DND-41 (cell line): ENCODE measurements at regions not wholly inside any gene's neighbourhood (a gene's known extent, or its start where the extent isn't known, plus 50 kb on each side); places are given as distances from the start of the nearest gene placed in this dataset.

ENCODE experiments used
- ATAC-seq: fragments of 200-7000 bp; cut with Tn5 transposase; 3 replicates; pipeline ENCODE4 v1.9.1; 2021; ENCODE audit warnings: low read depth; ENCODE audit not compliant: insufficient read depth
- DNase-seq: peaks from one replicate; pipeline ENCODE4 v3.0.0-alpha.2; 2020
- H2AFZ ChIP-seq: 2 replicates; pipeline ENCODE4 v1.6.0; 2012; ENCODE audit warnings: low read depth, low read length
- H3K27ac ChIP-seq: 2 replicates; pipeline ENCODE4 v1.5.1; 2012; ENCODE audit warnings: low read length, inconsistent platforms
- H3K27me3 ChIP-seq: fragments of 200-600 bp; sonication (generic); 2 replicates; pipeline ENCODE4 v1.6.0; 2012; ENCODE audit warnings: low read length, mild to moderate bottlenecking, inconsistent platforms; ENCODE audit not compliant: insufficient read depth, poor library complexity
- H3K36me3 ChIP-seq: 2 replicates; pipeline ENCODE4 v1.5.1; 2012; ENCODE audit warnings: low read length, inconsistent platforms; ENCODE audit not compliant: insufficient read depth
- H3K4me1 ChIP-seq: 2 replicates; pipeline ENCODE4 v1.5.1; 2012; ENCODE audit warnings: mild to moderate bottlenecking, low read length; ENCODE audit not compliant: insufficient read depth
- H3K4me2 ChIP-seq: 2 replicates; pipeline ENCODE4 v1.6.0; 2012; ENCODE audit warnings: mild to moderate bottlenecking, moderate library complexity, low read length, inconsistent platforms; ENCODE audit not compliant: insufficient read depth
- H3K4me3 ChIP-seq, 2 experiments: fragments of 200-600 bp in 1 of 2; shearing (Covaris generic) in 1 of 2; 2 replicates each; pipeline ENCODE4 v1.5.1; 2012 to 2016; ENCODE audit warnings: inconsistent platforms in 2 of 2, low read length in 2 of 2, mild to moderate bottlenecking in 2 of 2, low read depth in 1 of 2, moderate library complexity in 1 of 2
- H3K79me2 ChIP-seq: 2 replicates; pipeline ENCODE4 v1.6.0; 2012; ENCODE audit warnings: low read length, inconsistent platforms; ENCODE audit not compliant: insufficient read depth
- H3K9ac ChIP-seq: 2 replicates; pipeline ENCODE4 v1.6.0; 2012; ENCODE audit warnings: low read depth, mild to moderate bottlenecking, inconsistent platforms, low read length, moderate library complexity
- H3K9me3 ChIP-seq: 2 replicates; pipeline ENCODE4 v1.5.1; 2012; ENCODE audit warnings: low read length, moderate library complexity, mild to moderate bottlenecking, inconsistent platforms; ENCODE audit not compliant: insufficient read depth, severe bottlenecking
- H4K20me1 ChIP-seq: 2 replicates; pipeline ENCODE4 v1.6.0; 2012; ENCODE audit warnings: low read length; ENCODE audit not compliant: insufficient read depth
- CTCF ChIP-seq: IDR thresholded peaks from 2 replicates; pipeline ENCODE4 v1.5.1; 2012; ENCODE audit warnings: borderline replicate concordance, low read length, moderate library complexity, mild to moderate bottlenecking; ENCODE audit not compliant: poor library complexity, severe bottlenecking; ENCODE audit errors: extremely low read depth
- EZH2 ChIP-seq: IDR thresholded peaks from 3 replicates; pipeline ENCODE4 v1.6.1; 2012; ENCODE audit warnings: borderline replicate concordance, low read depth, mild to moderate bottlenecking, moderate library complexity, low read length, inconsistent platforms; ENCODE audit not compliant: severe bottlenecking

GRCh38 chr5:26239588-26239987 lies 798.8 kb downstream of the CDH9 start:
- Histone ChIP-seq H2AFZ (no peak overlapping the region), H3K4me3 (no peak overlapping the region), H3K27ac (no peak overlapping the region), H4K20me1 (no peaks in the 10 kb centered on the region), H3K36me3 (no peaks in the 10 kb centered on the region), H3K27me3 (no peaks in the 10 kb centered on the region), H3K4me2 (no peak overlapping the region), H3K79me2 (no peaks in the 10 kb centered on the region), H3K9ac (no peak overlapping the region), H3K9me3 (no peaks in the 10 kb centered on the region), H3K4me1 (no peaks in the 10 kb centered on the region)
- DNase-seq (no peak), ATAC-seq (no peak)
- TF ChIP-seq CTCF: no peak
- no peak for TF ChIP-seq EZH2

GRCh38 chr5:26237489-26237888 lies 800.9 kb downstream of the CDH9 start:
- ATAC-seq (no peak), DNase-seq (no peak)
- TF ChIP-seq EZH2: no peak
- no peak for TF ChIP-seq CTCF

GRCh38 chr5:26236936-26237335 lies 801.5 kb downstream of the CDH9 start:
- Histone ChIP-seq H2AFZ (no peak overlapping the region), H3K27me3 (no peaks in the 10 kb centered on the region), H3K9ac (no peak overlapping the region), H3K27ac (no peak overlapping the region), H3K79me2 (no peaks in the 10 kb centered on the region), H3K36me3 (no peaks in the 10 kb centered on the region), H3K4me2 (no peak overlapping the region), H3K4me1 (no peaks in the 10 kb centered on the region), H3K9me3 (no peaks in the 10 kb centered on the region), H3K4me3 (no peak overlapping the region), H4K20me1 (no peaks in the 10 kb centered on the region)
- DNase-seq (no peak), ATAC-seq (no peak)
- no peak for TF ChIP-seq EZH2
- TF ChIP-seq CTCF: no peak

More at GRCh38 chr5:26237489-26237888, 800.9 kb downstream of the CDH9 start:
- Histone ChIP-seq H3K4me2 (no peak overlapping the region), H2AFZ (no peak overlapping the region), H3K36me3 (no peaks in the 10 kb centered on the region), H4K20me1 (no peaks in the 10 kb centered on the region), H3K9ac (no peak overlapping the region), H3K4me1 (no peaks in the 10 kb centered on the region), H3K4me3 (no peak overlapping the region), H3K27me3 (no peaks in the 10 kb centered on the region), H3K9me3 (no peaks in the 10 kb centered on the region), H3K27ac (no peak overlapping the region), H3K79me2 (no peaks in the 10 kb centered on the region)

- H4K20me1 ChIP-seq: no peaks in the 10 kb centered on the region
- H3K9me3 ChIP-seq: no peaks in the 10 kb centered on the region
- TF ChIP-seq EZH2: no peak
- TF ChIP-seq CTCF: no peak
- H3K79me2 ChIP-seq: no peaks in the 10 kb centered on the region
- no peak overlapping the region for H3K4me3 ChIP-seq
- no peak overlapping the region for H3K9ac ChIP-seq
- H3K36me3 ChIP-seq: no peaks in the 10 kb centered on the region
- no peaks in the 10 kb centered on the region for H3K27me3 ChIP-seq
- H3K4me1 ChIP-seq: no peaks in the 10 kb centered on the region
- H3K4me2 ChIP-seq: no peak overlapping the region
- DNase-seq: no peak
- ATAC-seq: no peak
- no peak overlapping the region for H3K27ac ChIP-seq
- H2AFZ ChIP-seq: no peak overlapping the region
These were observed 805.7 kb downstream of the CDH9 start for GRCh38 chr5:26232706-26233105.
